HepG2 (cell line): ENCODE measurements at regions not wholly inside any gene's neighbourhood (a gene's known extent, or its start where the extent isn't known, plus 50 kb on each side); places are given as distances from the start of the nearest gene placed in this dataset.

Experiments
- ATAC-seq: fragments of 200-7000 bp; cut with Tn5 transposase; 3 replicates; pipeline ENCODE4 v1.9.1; 2020; ENCODE audit warnings: mild to moderate bottlenecking, moderate library complexity
- BruUV-seq: library from RNA; stranded (reverse); fragments of 400-500 nt; replicated peaks from 2 replicates; lab custom pipeline; 2021; lab: Mats Ljungman, UMichigan
- CTCF ChIA-PET: fragments of 300-600 bp; formaldehyde crosslinking; extraction: SDS; loops from one replicate; lab custom pipeline; 2021; ENCODE audit warnings: low total read pairs, inconsistent platforms, low intra/inter-chr PET ratio; lab: Yijun Ruan, JAX
- POLR2A ChIA-PET: fragments of 350-600 bp; sonication (Branson Sonifier 250); formaldehyde crosslinking; loops from one replicate; lab custom pipeline; 2020; ENCODE audit warnings: antibody characterized with exemption, inconsistent platforms; lab: Yijun Ruan, JAX
- DNase-seq: peaks from one replicate; pipeline ENCODE4 v3.0.0-alpha.2; 2015; ENCODE audit warnings: low spot score
- FAIRE-seq: peaks from 3 replicates; lab custom pipeline; 2011; peaks lifted over from hg19 to GRCh38; lab: Jason Lieb, UNC
- H2AFZ ChIP-seq: one replicate; pipeline ENCODE4 v1.6.1; 2011; ENCODE audit warnings: low read length, inconsistent platforms
- H3K27ac ChIP-seq: fragments of 300-600 bp; 3 replicates; pipeline ENCODE4 v1.8.0; 2011; ENCODE audit warnings: mixed run types, mild to moderate bottlenecking, mixed read lengths, low read length, inconsistent platforms; ENCODE audit not compliant: insufficient read depth; ENCODE audit errors: extremely low read length
- H3K27me3 ChIP-seq, 2 experiments: fragments of 200-600 bp in 1 of 2; 2 replicates in 1 of 2; 3 replicates in 1 of 2; pipeline versions ENCODE4 v1.6.0 to v1.8.0; 2011; ENCODE audit warnings: low read length in 2 of 2, mild to moderate bottlenecking in 2 of 2, moderate library complexity in 2 of 2, inconsistent platforms in 1 of 2; ENCODE audit not compliant: insufficient read depth in 2 of 2, control insufficient read depth in 1 of 2
- H3K36me3 ChIP-seq, 2 experiments: fragments of 200-600 bp in 1 of 2; replicated peaks in 1 of 2; 2 replicates in 1 of 2; 3 replicates in 1 of 2; pipeline versions ENCODE4 v1.5.1 to v1.8.0; 2011; ENCODE audit warnings: low read length in 2 of 2, inconsistent platforms in 1 of 2; ENCODE audit not compliant: insufficient read depth in 2 of 2, control insufficient read depth in 1 of 2
- H3K4me1 ChIP-seq: 2 replicates; pipeline ENCODE4 v1.5.1; 2012; ENCODE audit warnings: low read length, inconsistent platforms; ENCODE audit not compliant: insufficient read depth
- H3K4me2 ChIP-seq: 2 replicates; pipeline ENCODE4 v1.6.0; 2011; ENCODE audit warnings: low read depth, low read length, inconsistent platforms
- H3K4me3 ChIP-seq, 3 experiments: fragments of 200-600 bp in 1 of 3; sonication (generic), shearing (Covaris generic) in 1 of 3; replicated peaks in 1 of 3; 2 replicates each; pipeline ENCODE4 v1.5.1; 2011 to 2016; ENCODE audit warnings: low read length in 3 of 3, inconsistent platforms in 2 of 3, low read depth in 2 of 3, mild to moderate bottlenecking in 2 of 3, control low read depth in 1 of 3, mixed read lengths in 1 of 3; ENCODE audit not compliant: insufficient read depth in 1 of 3
- H3K79me2 ChIP-seq: one replicate; pipeline ENCODE4 v1.6.1; 2011; ENCODE audit warnings: low read length, inconsistent platforms; ENCODE audit not compliant: insufficient read depth
- H3K9ac ChIP-seq: 2 replicates; pipeline ENCODE4 v1.6.0; 2011; ENCODE audit warnings: mild to moderate bottlenecking, low read depth, low read length, inconsistent platforms; ENCODE audit not compliant: insufficient read depth
- H3K9me3 ChIP-seq: 2 replicates; pipeline ENCODE4 v1.5.1; 2012; ENCODE audit warnings: mild to moderate bottlenecking, low read length
- H4K20me1 ChIP-seq: 2 replicates; pipeline ENCODE4 v1.6.0; 2011; ENCODE audit warnings: inconsistent platforms, mild to moderate bottlenecking, low read length, moderate library complexity; ENCODE audit not compliant: insufficient read depth
- FOXC1 ChIP-seq: sonication (generic); formaldehyde crosslinking; IDR thresholded peaks from 2 replicates; pipeline ENCODE4 v1.8.0; 2022; ENCODE audit warnings: mild to moderate bottlenecking, missing genetic modification reagents, borderline replicate concordance
- GPN1 ChIP-seq: sonication (generic); formaldehyde crosslinking; IDR thresholded peaks from 2 replicates; pipeline ENCODE4 v1.5.1; 2020; ENCODE audit warnings: missing genetic modification reagents, borderline replicate concordance
- JARID2 ChIP-seq: sonication (generic); formaldehyde crosslinking; IDR thresholded peaks from 2 replicates; pipeline ENCODE4 v1.8.1; 2023; ENCODE audit warnings: missing genetic modification reagents, inconsistent platforms; ENCODE audit not compliant: insufficient replicate concordance
- KLF15 ChIP-seq: sonication (generic); formaldehyde crosslinking; IDR thresholded peaks from 2 replicates; pipeline ENCODE4 v1.8.1; 2023; ENCODE audit warnings: borderline replicate concordance, mild to moderate bottlenecking, inconsistent platforms, missing genetic modification reagents, mixed read lengths
- MTERF4 ChIP-seq: sonication (generic); formaldehyde crosslinking; IDR thresholded peaks from 2 replicates; pipeline ENCODE4 v1.8.0; 2023; ENCODE audit warnings: mild to moderate bottlenecking, missing genetic modification reagents
- RBFOX2 ChIP-seq: fragments of 200-400 bp; formaldehyde crosslinking; IDR thresholded peaks from 2 replicates; pipeline ENCODE4 v1.6.1; 2017; ENCODE audit warnings: low read depth, mild to moderate bottlenecking, low read length
- TCF12 ChIP-seq, 2 experiments: fragments of 450-650 bp in 1 of 2; sonication (generic) in 1 of 2; formaldehyde crosslinking in 1 of 2; IDR thresholded peaks; 2 replicates each; pipeline versions ENCODE4 v1.6.1 to v1.8.0; 2017 to 2022; ENCODE audit warnings: antibody characterized with exemption in 1 of 2, mild to moderate bottlenecking in 1 of 2, missing genetic modification reagents in 1 of 2, moderate library complexity in 1 of 2
- THRA ChIP-seq: sonication (generic); formaldehyde crosslinking; IDR thresholded peaks from 2 replicates; pipeline ENCODE4 v1.4.0; 2020; ENCODE audit warnings: missing genetic modification reagents, borderline replicate concordance
- THYN1 ChIP-seq: sonication (generic); formaldehyde crosslinking; IDR thresholded peaks from 2 replicates; pipeline ENCODE4 v1.8.1; 2023; ENCODE audit warnings: low read depth, mild to moderate bottlenecking, moderate library complexity, missing genetic modification reagents, borderline replicate concordance
- ZBTB10 ChIP-seq: sonication (generic); formaldehyde crosslinking; IDR thresholded peaks from 2 replicates; pipeline ENCODE4 v1.4.0; 2020; ENCODE audit warnings: missing genetic modification reagents, borderline replicate concordance
- ZNF496 ChIP-seq: sonication (generic); formaldehyde crosslinking; IDR thresholded peaks from 2 replicates; pipeline ENCODE4 v1.8.1; 2023; ENCODE audit warnings: mild to moderate bottlenecking, moderate library complexity, missing genetic modification reagents; ENCODE audit not compliant: insufficient replicate concordance
- ZNF660 ChIP-seq: sonication (generic); formaldehyde crosslinking; IDR thresholded peaks from 2 replicates; pipeline ENCODE4 v1.5.1; 2020; ENCODE audit warnings: mild to moderate bottlenecking, low read depth, missing genetic modification reagents, borderline replicate concordance
- ZNF720 ChIP-seq: sonication (generic); formaldehyde crosslinking; IDR thresholded peaks from 2 replicates; pipeline ENCODE4 v1.4.0; 2020; ENCODE audit warnings: missing genetic modification reagents
- ZSCAN21 ChIP-seq: sonication (generic); formaldehyde crosslinking; IDR thresholded peaks from 2 replicates; pipeline ENCODE4 v1.8.0; 2022; ENCODE audit warnings: mild to moderate bottlenecking, missing genetic modification reagents, moderate library complexity, borderline replicate concordance
- WGBS: methylation state at CpG from one replicate; pipeline ENCODE4 v1.1.6; 2017; ENCODE audit warnings: low lambda C conversion rate; 5-methylcytosine and 5-hydroxymethylcytosine counted together
- in situ Hi-C: cut with HindIII; loops from 2 replicates; pipeline ENCODE4 v1.10.0; 2017; ENCODE audit warnings: low pct_unique_long_range_greater_than_20kb; ENCODE audit not compliant: extremely low pct_ligation_motif_present
- intact Hi-C: fragments of 100-400 bp; cut with micrococcal nuclease; formaldehyde crosslinking; loops from one replicate; pipeline ENCODE4 v1.10.0; 2022; ENCODE audit not compliant: unreplicated experiment

DNA sequence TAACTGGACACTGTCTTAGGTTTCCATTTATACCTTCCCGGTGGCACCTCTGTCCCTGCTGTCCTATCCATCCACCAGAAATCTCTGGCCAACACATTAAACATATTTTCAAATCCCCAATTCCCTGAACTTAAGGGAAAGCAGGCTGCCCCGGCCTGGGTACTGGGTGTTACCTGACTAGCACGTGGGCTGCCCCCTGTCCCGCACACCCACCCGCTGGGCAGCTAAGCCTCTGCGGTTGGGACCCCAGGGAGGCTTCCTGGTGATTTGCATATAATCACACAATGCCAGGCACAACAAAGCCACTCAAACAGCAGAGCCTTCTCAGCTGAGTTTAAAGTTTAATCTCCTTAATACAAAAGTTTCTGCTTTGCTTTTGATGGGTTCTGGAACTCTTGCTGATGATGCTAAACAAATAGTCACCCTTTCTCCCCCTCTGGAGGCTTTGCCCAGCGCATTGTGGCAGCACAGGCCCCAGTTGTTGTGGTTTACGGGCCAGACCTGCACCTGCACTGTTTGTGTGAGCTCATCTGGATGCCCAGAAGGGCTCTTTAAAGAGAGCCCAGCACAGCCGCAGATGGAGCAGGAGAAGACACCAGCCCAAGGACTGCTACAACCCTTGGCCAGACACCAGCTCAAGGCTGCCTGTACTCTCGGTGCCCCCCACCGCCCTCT is 59.9 kb upstream of the POU2AF1 start:
- no peaks in the 10 kb centered on the region for H3K36me3 ChIP-seq
- H4K20me1 ChIP-seq, result no peaks in the 10 kb centered on the region
- intact Hi-C loops, result no loop called here
- ATAC-seq (no peak), DNase-seq (no peak), FAIRE-seq (no peak)
- H3K4me3 ChIP-seq, result no peak overlapping the region
- H3K4me1 ChIP-seq, result peaks cover 49% of the 10 kb centered on the region
- H3K27me3 ChIP-seq, result peaks cover 0 to 4% of the 10 kb centered on the region in 2 experiments; a peak in 1 of 5 replicates
- ChIA-PET POLR2A (no interaction called here), CTCF (no interaction called here)
- in situ Hi-C loops, result no loop called here
- H2AFZ ChIP-seq, result no peak overlapping the region
- BruUV-seq, result no TSS peak
- H3K27ac ChIP-seq, result no peak overlapping the region
- 56% methylated on average over 11 of the region's 11 CpGs for WGBS
- no peak overlapping the region for H3K9ac ChIP-seq
- no peaks in the 10 kb centered on the region for H3K79me2 ChIP-seq
- no peak overlapping the region for H3K4me2 ChIP-seq
- H3K9me3 ChIP-seq, result no peaks in the 10 kb centered on the region
- TF ChIP-seq TCF12 (IDR thresholded peaks at IDR 0.05) (no peak), TCF12 (CRISPR knock-in tag; IDR thresholded peaks at IDR 0.05) (no peak), RBFOX2 (no peak), ZNF660 (CRISPR knock-in tag) (no peak), ZSCAN21 (no peak), THRA (no peak), MTERF4 (CRISPR knock-in tag) (no peak), KLF15 (no peak), ZNF720 (CRISPR knock-in tag) (no peak), GPN1 (CRISPR knock-in tag) (no peak), JARID2 (CRISPR knock-in tag) (no peak), THYN1 (CRISPR knock-in tag) (no peak), ZNF496 (CRISPR knock-in tag) (no peak), ZBTB10 (CRISPR knock-in tag) (no peak), FOXC1 (CRISPR knock-in tag) (no peak)
